Upper lobe of left lung (tissue), 6 donors: ENCODE measurements at regions not wholly inside any gene's neighbourhood (a gene's known extent, or its start where the extent isn't known, plus 50 kb on each side); places are given as distances from the start of the nearest gene placed in this dataset.

Source experiments
- ATAC-seq, 2 donors: fragments of 200-7000 bp; cut with Tn5 transposase; one replicate each; pipeline ENCODE4 v1.9.1; 2022; ENCODE audit warnings: mild to moderate bottlenecking in 2 of 2, moderate library complexity in 2 of 2; ENCODE audit not compliant: low FRiP score in 2 of 2
- DNase-seq, 2 donors: peaks; one replicate each; pipeline ENCODE4 v3.0.0-alpha.2; 2019 to 2020
- H3K27ac ChIP-seq, 4 donors: fragments of 200-600 bp; sonication (generic); one replicate each; pipeline ENCODE4 v1.5.1; 2016 to 2019
- H3K27me3 ChIP-seq, 4 donors: fragments of 200-600 bp; sonication (generic); one replicate each; pipeline ENCODE4 v1.5.1; 2017 to 2019
- H3K36me3 ChIP-seq, 4 donors: fragments of 200-600 bp; sonication (generic); one replicate each; pipeline ENCODE4 v1.5.1; 2016 to 2019
- H3K4me1 ChIP-seq, 4 donors: fragments of 200-600 bp; sonication (generic); one replicate each; pipeline ENCODE4 v1.5.1; 2018 to 2019
- H3K4me3 ChIP-seq, 4 donors: fragments of 200-600 bp; sonication (generic); one replicate each; pipeline ENCODE4 v1.5.1; 2017 to 2019; ENCODE audit warnings: mild to moderate bottlenecking in 2 of 4, moderate library complexity in 1 of 4
- H3K9me3 ChIP-seq, 4 donors: fragments of 200-600 bp; sonication (generic); one replicate each; pipeline ENCODE4 v1.5.1; 2018 to 2019
- EP300 ChIP-seq, 4 donors: sonication (generic); formaldehyde crosslinking; IDR thresholded peaks; one replicate each; pipeline ENCODE4 v1.5.1; 2017; ENCODE audit warnings: antibody characterized with exemption in 4 of 4, control low read depth in 2 of 4
- POLR2A ChIP-seq, 4 donors: fragments of 450-650 bp; IDR thresholded peaks; one replicate each; pipeline ENCODE4 v1.5.1; 2016 to 2017; ENCODE audit warnings: antibody characterized with exemption in 4 of 4, mild to moderate bottlenecking in 2 of 4
- POLR2AphosphoS5 ChIP-seq, 2 donors: sonication (generic); formaldehyde crosslinking; IDR thresholded peaks; one replicate each; pipeline ENCODE4 v1.5.1; 2017; ENCODE audit warnings: antibody characterized with exemption in 2 of 2
- WGBS, 2 donors: methylation state at CpG; one replicate each; pipeline ENCODE4 v1.1.5; 2017 to 2018; 5-methylcytosine and 5-hydroxymethylcytosine counted together
- TF ChIP-seq, protein P1 (sequence below), 6 experiments: fragments of 450-650 bp in 4 of 6; fragments of 200-600 bp in 2 of 6; sonication (generic) in 2 of 6; IDR thresholded peaks; one replicate each; pipeline ENCODE4 v1.5.1; 2016 to 2019; ENCODE audit warnings: antibody characterized with exemption in 6 of 6
- donor health status: DM: no; HTN: no; CAD: no; lungs with moderate emphysema.
- donor health status: DM: no; HTN: yes; CAD: no; lungs with severe emphysema.

DNA sequence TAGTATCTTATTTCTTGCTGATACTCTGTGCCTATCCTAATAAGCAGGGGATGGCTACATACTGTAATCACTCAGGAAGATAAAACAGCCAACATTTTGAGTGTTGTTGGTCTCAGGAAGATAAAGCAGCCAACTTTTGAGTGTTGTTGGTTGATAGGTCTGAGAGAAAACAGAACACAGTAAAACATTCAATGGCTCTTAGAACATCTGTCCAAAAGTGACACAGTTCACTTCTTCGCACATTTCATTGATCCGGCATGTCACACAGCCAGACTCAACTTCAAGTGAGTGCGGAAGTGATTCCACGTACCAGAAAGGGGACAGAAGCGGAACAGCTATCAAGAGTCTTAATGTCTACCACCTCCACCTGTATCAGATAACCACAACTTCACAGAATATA lies 87.3 kb upstream of the DMD start:
- Histone ChIP-seq H3K9me3 (no peaks in the 10 kb centered on the region), H3K4me3 (no peak overlapping the region), H3K36me3 (no peaks in the 10 kb centered on the region), H3K27me3 (no peaks in the 10 kb centered on the region), H3K4me1 (no peaks in the 10 kb centered on the region), H3K27ac (no peak overlapping the region)
- DNase-seq (no peak), ATAC-seq (no peak)
- 78 to 81% methylated on average over 4 to 5 of the region's 5 CpGs for WGBS, 2 donors
- no peak for TF ChIP-seq POLR2AphosphoS5 (IDR thresholded peaks at IDR 0.05)
- no peak for TF ChIP-seq EP300 (IDR thresholded peaks at IDR 0.05)
- TF ChIP-seq, protein P1, sequence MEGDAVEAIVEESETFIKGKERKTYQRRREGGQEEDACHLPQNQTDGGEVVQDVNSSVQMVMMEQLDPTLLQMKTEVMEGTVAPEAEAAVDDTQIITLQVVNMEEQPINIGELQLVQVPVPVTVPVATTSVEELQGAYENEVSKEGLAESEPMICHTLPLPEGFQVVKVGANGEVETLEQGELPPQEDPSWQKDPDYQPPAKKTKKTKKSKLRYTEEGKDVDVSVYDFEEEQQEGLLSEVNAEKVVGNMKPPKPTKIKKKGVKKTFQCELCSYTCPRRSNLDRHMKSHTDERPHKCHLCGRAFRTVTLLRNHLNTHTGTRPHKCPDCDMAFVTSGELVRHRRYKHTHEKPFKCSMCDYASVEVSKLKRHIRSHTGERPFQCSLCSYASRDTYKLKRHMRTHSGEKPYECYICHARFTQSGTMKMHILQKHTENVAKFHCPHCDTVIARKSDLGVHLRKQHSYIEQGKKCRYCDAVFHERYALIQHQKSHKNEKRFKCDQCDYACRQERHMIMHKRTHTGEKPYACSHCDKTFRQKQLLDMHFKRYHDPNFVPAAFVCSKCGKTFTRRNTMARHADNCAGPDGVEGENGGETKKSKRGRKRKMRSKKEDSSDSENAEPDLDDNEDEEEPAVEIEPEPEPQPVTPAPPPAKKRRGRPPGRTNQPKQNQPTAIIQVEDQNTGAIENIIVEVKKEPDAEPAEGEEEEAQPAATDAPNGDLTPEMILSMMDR (IDR thresholded peaks at IDR 0.05): no peak
- no peak for TF ChIP-seq POLR2A (IDR thresholded peaks at IDR 0.05)

DNA sequence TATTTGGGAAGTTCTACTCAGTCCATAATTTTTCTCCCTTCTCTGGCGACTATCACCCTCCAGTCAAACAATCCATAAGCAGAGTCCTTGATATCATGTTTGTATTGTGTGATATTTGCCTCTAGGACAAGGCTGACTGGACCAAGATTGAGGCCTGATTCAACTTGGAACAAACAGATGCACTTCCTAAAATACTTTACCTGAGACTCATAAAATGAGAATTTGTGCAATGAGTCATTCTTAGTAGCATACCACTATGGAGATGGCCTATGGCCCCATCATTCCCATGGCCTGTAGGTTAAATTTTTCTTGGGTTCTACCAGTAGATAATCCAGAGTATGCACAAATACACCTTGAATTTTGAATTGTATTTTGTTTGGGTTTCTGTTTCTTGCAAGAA lies 74.2 kb upstream of the DMD start:
- WGBS, 2 donors: 57 to 93% methylated on average over 1 of the region's 1 CpG

DNA sequence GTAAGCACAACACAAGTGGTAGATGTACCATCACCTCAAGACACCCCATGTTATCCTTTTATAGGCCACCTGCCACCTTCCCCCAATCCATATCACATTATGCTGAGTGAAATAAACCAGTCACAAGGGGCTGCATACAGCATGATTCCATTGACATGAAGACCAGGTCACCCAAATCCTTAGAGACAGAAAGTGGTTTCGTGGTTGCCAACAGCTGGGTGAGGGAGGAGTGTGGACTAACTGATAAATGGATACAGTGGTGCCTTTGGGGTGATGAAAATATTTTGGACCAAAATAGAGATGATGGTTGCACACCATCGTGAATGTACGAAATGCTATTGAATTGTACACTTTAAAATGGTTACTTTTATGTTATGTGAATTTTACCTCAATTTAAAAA lies 65.7 kb upstream of the DMD start:
- Histone ChIP-seq H3K27ac (no peak overlapping the region), H3K4me3 (no peak overlapping the region), H3K36me3 (no peaks in the 10 kb centered on the region), H3K9me3 (no peaks in the 10 kb centered on the region), H3K4me1 (no peaks in the 10 kb centered on the region), H3K27me3 (no peaks in the 10 kb centered on the region)
- WGBS, 2 donors: 85 to 90% methylated on average over 3 of the region's 3 CpGs
- ATAC-seq: no peak
- no peak for DNase-seq
- TF ChIP-seq POLR2AphosphoS5 (IDR thresholded peaks at IDR 0.05) (no peak), POLR2A (IDR thresholded peaks at IDR 0.05) (no peak), EP300 (IDR thresholded peaks at IDR 0.05) (no peak)
- TF ChIP-seq, protein P1 (IDR thresholded peaks at IDR 0.05): no peak

More for the DNA sequence above, 74.2 kb upstream of the DMD start:
- no peaks in the 10 kb centered on the region for H3K36me3 ChIP-seq
- H3K27me3 ChIP-seq: no peaks in the 10 kb centered on the region
- ATAC-seq (no peak), DNase-seq (no peak)
- H3K27ac ChIP-seq: no peak overlapping the region
- H3K4me1 ChIP-seq: no peaks in the 10 kb centered on the region
- H3K9me3 ChIP-seq: no peaks in the 10 kb centered on the region
- no peak overlapping the region for H3K4me3 ChIP-seq
- no peak for TF ChIP-seq EP300 (IDR thresholded peaks at IDR 0.05)

DNA sequence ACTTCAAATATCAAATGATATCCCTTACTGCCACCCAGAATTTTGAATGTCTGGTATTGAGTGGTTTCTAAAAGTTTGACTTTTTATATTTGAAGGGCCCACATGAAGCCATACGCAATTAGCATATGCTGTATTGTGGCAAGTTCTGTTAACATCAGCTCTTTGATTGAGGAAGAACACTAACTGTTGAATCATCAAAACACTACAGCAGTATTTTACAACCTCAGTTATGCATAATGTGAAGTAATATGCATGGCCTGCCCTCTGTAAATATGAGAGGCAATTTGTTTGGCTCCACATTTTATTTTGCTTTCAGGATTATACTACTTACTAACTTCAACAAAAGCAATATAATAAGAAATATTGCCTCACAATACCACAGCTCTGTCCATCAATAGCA lies 62.2 kb upstream of the DMD start:
- H3K36me3 ChIP-seq: no peaks in the 10 kb centered on the region
- H3K9me3 ChIP-seq: no peaks in the 10 kb centered on the region
- no peak overlapping the region for H3K27ac ChIP-seq
- no peaks in the 10 kb centered on the region for H3K4me1 ChIP-seq
- no peak for TF ChIP-seq POLR2AphosphoS5 (IDR thresholded peaks at IDR 0.05)
- TF ChIP-seq, protein P1 (IDR thresholded peaks at IDR 0.05): no peak
- no peak for TF ChIP-seq EP300 (IDR thresholded peaks at IDR 0.05)
- TF ChIP-seq POLR2A (IDR thresholded peaks at IDR 0.05): no peak
- DNase-seq (no peak), ATAC-seq (no peak)
- H3K27me3 ChIP-seq: no peaks in the 10 kb centered on the region
- no peak overlapping the region for H3K4me3 ChIP-seq
- WGBS, 2 donors: 64 to 92% methylated on average over 1 of the region's 1 CpG

DNA sequence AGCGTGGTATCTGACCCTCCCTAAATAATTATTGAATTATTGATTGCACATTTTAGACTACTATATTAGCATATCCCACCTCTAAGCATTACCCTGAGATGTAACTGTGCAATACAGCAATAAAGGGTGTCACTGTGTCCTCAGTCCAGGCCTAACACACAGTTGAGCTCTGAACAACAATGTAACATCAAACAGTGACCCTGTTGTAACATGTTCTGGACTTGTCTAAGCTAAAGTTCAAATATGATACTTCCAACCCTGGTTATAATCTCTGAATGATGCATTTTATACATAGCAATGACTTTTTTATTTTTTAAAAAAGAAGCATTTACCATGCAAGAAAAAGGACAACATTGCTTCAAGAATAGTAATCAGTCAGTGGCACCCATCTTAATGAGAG lies 61.6 kb upstream of the DMD start:
- no peak overlapping the region for H3K4me3 ChIP-seq
- H3K27ac ChIP-seq: no peak overlapping the region
- no peaks in the 10 kb centered on the region for H3K4me1 ChIP-seq
- TF ChIP-seq POLR2A (IDR thresholded peaks at IDR 0.05): no peak
- TF ChIP-seq, protein P1 (IDR thresholded peaks at IDR 0.05): no peak
- no peak for TF ChIP-seq EP300 (IDR thresholded peaks at IDR 0.05)
- TF ChIP-seq POLR2AphosphoS5 (IDR thresholded peaks at IDR 0.05): no peak
- 57 to 78% methylated on average over 1 of the region's 1 CpG for WGBS, 2 donors
- H3K27me3 ChIP-seq: no peaks in the 10 kb centered on the region
- H3K9me3 ChIP-seq: no peaks in the 10 kb centered on the region
- ATAC-seq: no peak
- DNase-seq: no peak
- no peaks in the 10 kb centered on the region for H3K36me3 ChIP-seq
